B cell (primary cell): ENCODE measurements at regions not wholly inside any gene's neighbourhood (a gene's known extent, or its start where the extent isn't known, plus 50 kb on each side); places are given as distances from the start of the nearest gene placed in this dataset.

Source experiments
- ATAC-seq: fragments of 200-7000 bp; cut with Tn5 transposase; one replicate; pipeline ENCODE4 v1.10.0; 2021; ENCODE audit warnings: low read depth, mild to moderate bottlenecking, moderate number of reproducible peaks, moderate library complexity
- CTCF ChIA-PET: fragments of 350-600 bp; sonication (Branson Sonifier 250); formaldehyde crosslinking; loops from one replicate; lab custom pipeline; 2021; ENCODE audit warnings: antibody characterized with exemption, inconsistent platforms; lab: Charles Lee
- POLR2A ChIA-PET: fragments of 350-600 bp; sonication (Branson Sonifier 250); formaldehyde crosslinking; loops from one replicate; lab custom pipeline; 2021; ENCODE audit warnings: antibody characterized with exemption; lab: Charles Lee
- DNase-seq: peaks from one replicate; pipeline ENCODE4 v3.0.0; 2013
- H2AFZ ChIP-seq: 2 replicates; pipeline ENCODE4 v1.6.1; 2012; ENCODE audit warnings: mild to moderate bottlenecking, low read depth, low read length; ENCODE audit not compliant: insufficient read depth, poor library complexity, severe bottlenecking
- H3K27ac ChIP-seq, 2 donors: 1 replicate in 1 of 2; 2 replicates in 1 of 2; pipeline ENCODE4 v1.5.1; 2012 to 2013; ENCODE audit warnings: low read length in 2 of 2, mild to moderate bottlenecking in 2 of 2, moderate library complexity in 1 of 2
- H3K27me3 ChIP-seq, 4 experiments: fragments of 200-600 bp in 1 of 4; sonication (generic) in 1 of 4; replicated peaks in 1 of 4; 1 replicate in 2 of 4; 2 replicates in 2 of 4; pipeline versions ENCODE4 v1.6.1 to v1.7.0; 2013 to 2016; ENCODE audit warnings: low read length in 3 of 4, mild to moderate bottlenecking in 2 of 4, mixed read lengths in 1 of 4, moderate library complexity in 1 of 4; ENCODE audit not compliant: insufficient read depth in 4 of 4, control insufficient read depth in 3 of 4; ENCODE audit errors: control extremely low read depth in 1 of 4
- H3K36me3 ChIP-seq, 2 experiments: replicated peaks in 1 of 2; 1 replicate in 1 of 2; 2 replicates in 1 of 2; pipeline versions ENCODE4 v1.6.1 to v1.7.1; 2013; ENCODE audit warnings: low read length in 1 of 2; ENCODE audit not compliant: insufficient read depth in 2 of 2, control insufficient read depth in 1 of 2; ENCODE audit errors: control extremely low read depth in 1 of 2, extremely low read depth in 1 of 2
- H3K4me1 ChIP-seq, 2 donors: fragments of 200-600 bp in 1 of 2; sonication (generic) in 1 of 2; 1 replicate in 1 of 2; 2 replicates in 1 of 2; pipeline versions ENCODE4 v1.5.1 to v1.6.1; 2013 to 2017; ENCODE audit warnings: low read length in 2 of 2; ENCODE audit not compliant: control insufficient read depth in 2 of 2, insufficient read depth in 2 of 2
- H3K4me2 ChIP-seq: replicated peaks from 2 replicates; pipeline ENCODE3; 2012; ENCODE audit warnings: mild to moderate bottlenecking, low read depth, low read length; ENCODE audit not compliant: poor library complexity, severe bottlenecking
- H3K4me3 ChIP-seq, 5 experiments: fragments of 200-600 bp in 1 of 5; sonication (generic) in 1 of 5; 1 replicate in 3 of 5; 2 replicates in 2 of 5; pipeline versions ENCODE4 v1.5.1 to v1.7.0; 2011 to 2016; ENCODE audit warnings: low read length in 4 of 5, mild to moderate bottlenecking in 4 of 5, low read depth in 2 of 5, control low read depth in 1 of 5, moderate library complexity in 1 of 5; ENCODE audit not compliant: insufficient read depth in 1 of 5; ENCODE audit errors: control extremely low read depth in 1 of 5, extremely low read depth in 1 of 5
- H3K79me2 ChIP-seq: fragments of 200-600 bp; sonication (generic); one replicate; pipeline ENCODE4 v1.6.0; 2016; ENCODE audit warnings: low read length; ENCODE audit not compliant: control insufficient read depth, insufficient read depth
- H3K9ac ChIP-seq: fragments of 200-600 bp; sonication (generic); 2 replicates; pipeline ENCODE4 v1.6.1; 2017; ENCODE audit warnings: mild to moderate bottlenecking, low read length, moderate library complexity
- H3K9me3 ChIP-seq, 3 donors: one replicate each; pipeline versions ENCODE4 v1.6.1 to v1.7.1; 2013; ENCODE audit warnings: low read length in 2 of 3; ENCODE audit not compliant: control insufficient read depth in 2 of 3, insufficient read depth in 1 of 3; ENCODE audit errors: control extremely low read depth in 1 of 3
- H4K20me1 ChIP-seq: 2 replicates; pipeline ENCODE4 v1.6.0; 2012; ENCODE audit warnings: mild to moderate bottlenecking, low read length; ENCODE audit not compliant: insufficient read depth, control insufficient read depth, poor library complexity, severe bottlenecking
- H3K27ac Mint-ChIP-seq: one replicate; pipeline ENCODE4 v1.8.0; 2021; ENCODE audit warnings: mixed read lengths
- H3K27me3 Mint-ChIP-seq: one replicate; pipeline ENCODE4 v1.8.0; 2021; ENCODE audit warnings: mixed read lengths
- H3K4me1 Mint-ChIP-seq: one replicate; pipeline ENCODE4 v1.8.0; 2021; ENCODE audit warnings: mixed read lengths
- H3K4me3 Mint-ChIP-seq: one replicate; pipeline ENCODE4 v1.8.0; 2021; ENCODE audit warnings: mixed read lengths
- H3K9me3 Mint-ChIP-seq: one replicate; pipeline ENCODE4 v1.8.0; 2022; ENCODE audit warnings: mixed read lengths; ENCODE audit not compliant: insufficient read depth
- CTCF ChIP-seq: fragments of 200-600 bp; IDR thresholded peaks from one replicate; pipeline ENCODE4 v1.8.0; 2022; ENCODE audit warnings: antibody characterized with exemption, mild to moderate bottlenecking
- EZH2 ChIP-seq: IDR thresholded peaks from 2 replicates; pipeline ENCODE4 v1.6.1; 2012; ENCODE audit warnings: borderline replicate concordance, low read depth, mild to moderate bottlenecking, moderate library complexity, low read length; ENCODE audit not compliant: insufficient read depth, poor library complexity, severe bottlenecking
- WGBS: methylation state at CpG from one replicate; pipeline ENCODE4 v1.1.5; 2013; ENCODE audit warnings: missing lambda C conversion rate; ENCODE audit not compliant: insufficient coverage; 5-methylcytosine and 5-hydroxymethylcytosine counted together
- intact Hi-C: fragments of 100-400 bp; cut with micrococcal nuclease; formaldehyde crosslinking; loops from one replicate; pipeline ENCODE4 v1.10.0; 2022

DNA sequence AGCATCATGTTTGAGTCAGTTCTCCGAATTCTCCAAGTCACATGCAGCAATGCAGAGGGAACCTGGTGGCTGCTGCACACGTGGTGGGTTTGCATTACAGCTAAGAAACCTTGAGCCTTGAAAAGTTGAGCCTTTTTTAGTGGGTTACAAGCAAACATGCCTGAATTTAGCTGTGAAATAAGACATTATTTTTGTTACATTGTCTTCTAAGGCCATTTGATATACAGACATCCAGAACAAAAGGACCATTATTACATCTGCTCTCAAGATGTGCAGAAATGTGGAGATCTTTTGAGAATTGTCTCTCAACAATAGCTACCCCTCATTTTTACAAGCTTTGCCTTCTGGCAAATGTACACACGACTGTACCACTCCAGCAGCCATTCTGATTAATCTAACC lies 720.5 kb upstream of the SLC35B3 start:
- no peaks in the 10 kb centered on the region for H3K36me3 ChIP-seq
- no peak overlapping the region for H2AFZ ChIP-seq
- intact Hi-C loops = no loop called here
- no peak overlapping the region for H3K4me3 ChIP-seq
- ChIA-PET CTCF (no interaction called here), POLR2A (no interaction called here)
- Mint-ChIP-seq H3K4me1 (no peaks in the 10 kb centered on the region), H3K27me3 (no peaks in the 10 kb centered on the region), H3K27ac (no peak overlapping the region), H3K9me3 (peaks cover 5% of the 10 kb centered on the region), H3K4me3 (no peak overlapping the region)
- H3K9me3 ChIP-seq = no peaks in the 10 kb centered on the region
- no peak overlapping the region for H3K4me2 ChIP-seq
- no peak overlapping the region for H3K27ac ChIP-seq
- DNase-seq (no peak), ATAC-seq (no peak)
- H3K4me1 ChIP-seq = no peaks in the 10 kb centered on the region
- no peaks in the 10 kb centered on the region for H4K20me1 ChIP-seq
- 64% methylated on average over 3 of the region's 3 CpGs for WGBS
- H3K79me2 ChIP-seq = no peaks in the 10 kb centered on the region
- no peak overlapping the region for H3K9ac ChIP-seq
- no peaks in the 10 kb centered on the region for H3K27me3 ChIP-seq
- TF ChIP-seq EZH2 (no peak), CTCF (no peak)

DNA sequence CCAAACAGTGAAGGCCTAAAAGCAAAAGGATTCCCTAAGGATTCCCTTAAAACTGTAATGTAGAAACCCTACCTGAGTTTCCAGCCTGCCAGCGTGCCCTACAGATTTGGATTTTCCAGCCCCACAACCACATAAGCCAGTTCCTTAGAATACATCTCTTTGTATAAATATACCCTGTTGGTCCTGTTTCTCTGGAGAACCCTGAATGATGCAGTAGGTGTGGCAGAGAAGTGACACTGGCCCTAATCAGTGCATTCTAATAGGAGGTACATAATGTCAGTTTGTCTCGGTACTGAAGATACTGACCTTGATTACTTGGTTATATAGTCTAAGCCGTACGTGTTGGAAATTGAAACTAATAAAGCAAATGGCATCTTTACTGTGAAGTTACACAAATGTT lies 707.8 kb upstream of the SLC35B3 start:
- Mint-ChIP-seq H3K27me3 (no peaks in the 10 kb centered on the region), H3K4me1 (no peaks in the 10 kb centered on the region), H3K9me3 (peaks cover 12% of the 10 kb centered on the region), H3K4me3 (no peak overlapping the region), H3K27ac (no peak overlapping the region)
- no peaks in the 10 kb centered on the region for H3K79me2 ChIP-seq
- H4K20me1 ChIP-seq = no peaks in the 10 kb centered on the region
- H3K27me3 ChIP-seq = no peaks in the 10 kb centered on the region
- H3K27ac ChIP-seq = no peak overlapping the region
- H3K9me3 ChIP-seq = peaks cover 0 to 3% (median 0%) of the 10 kb centered on the region in 3 donors
- TF ChIP-seq CTCF = no peak
- TF ChIP-seq EZH2 = no peak
- no peak overlapping the region for H2AFZ ChIP-seq
- no peak for ATAC-seq
- H3K36me3 ChIP-seq = no peaks in the 10 kb centered on the region
- intact Hi-C loops = no loop called here
- ChIA-PET CTCF (no interaction called here), POLR2A (no interaction called here)
- H3K4me3 ChIP-seq = no peak overlapping the region
- no peak for DNase-seq
- H3K4me1 ChIP-seq = no peaks in the 10 kb centered on the region
- no peak overlapping the region for H3K9ac ChIP-seq
- H3K4me2 ChIP-seq = no peak overlapping the region
- WGBS = 100% methylated on average over 2 of the region's 4 CpGs
